ENCODE measurements at regions not wholly inside any gene's neighbourhood (a gene's known extent, or its start where the extent isn't known, plus 50 kb on each side); places are given as distances from the start of the nearest gene placed in this dataset.

DNA sequence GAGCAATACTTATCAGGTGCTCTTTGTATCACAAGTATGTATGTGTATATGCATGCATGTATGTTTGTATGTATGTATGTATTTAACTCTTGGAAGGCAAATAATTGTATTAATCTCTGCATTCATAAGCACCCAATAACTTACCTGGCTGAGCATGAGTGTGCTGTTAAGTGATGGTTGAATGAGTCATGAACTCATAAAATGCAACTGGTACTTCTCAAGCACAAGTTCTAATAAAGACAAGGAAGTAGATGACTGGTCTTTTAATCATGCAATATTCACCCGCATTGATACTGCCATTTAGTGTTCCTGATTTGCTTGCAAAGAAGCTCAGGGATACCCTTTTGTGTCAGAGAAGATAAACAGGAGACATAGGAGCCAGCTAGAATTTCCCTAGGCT is 204.9 kb upstream of the TRPM3 start (continued):
- TF ChIP-seq, protein P1, sequence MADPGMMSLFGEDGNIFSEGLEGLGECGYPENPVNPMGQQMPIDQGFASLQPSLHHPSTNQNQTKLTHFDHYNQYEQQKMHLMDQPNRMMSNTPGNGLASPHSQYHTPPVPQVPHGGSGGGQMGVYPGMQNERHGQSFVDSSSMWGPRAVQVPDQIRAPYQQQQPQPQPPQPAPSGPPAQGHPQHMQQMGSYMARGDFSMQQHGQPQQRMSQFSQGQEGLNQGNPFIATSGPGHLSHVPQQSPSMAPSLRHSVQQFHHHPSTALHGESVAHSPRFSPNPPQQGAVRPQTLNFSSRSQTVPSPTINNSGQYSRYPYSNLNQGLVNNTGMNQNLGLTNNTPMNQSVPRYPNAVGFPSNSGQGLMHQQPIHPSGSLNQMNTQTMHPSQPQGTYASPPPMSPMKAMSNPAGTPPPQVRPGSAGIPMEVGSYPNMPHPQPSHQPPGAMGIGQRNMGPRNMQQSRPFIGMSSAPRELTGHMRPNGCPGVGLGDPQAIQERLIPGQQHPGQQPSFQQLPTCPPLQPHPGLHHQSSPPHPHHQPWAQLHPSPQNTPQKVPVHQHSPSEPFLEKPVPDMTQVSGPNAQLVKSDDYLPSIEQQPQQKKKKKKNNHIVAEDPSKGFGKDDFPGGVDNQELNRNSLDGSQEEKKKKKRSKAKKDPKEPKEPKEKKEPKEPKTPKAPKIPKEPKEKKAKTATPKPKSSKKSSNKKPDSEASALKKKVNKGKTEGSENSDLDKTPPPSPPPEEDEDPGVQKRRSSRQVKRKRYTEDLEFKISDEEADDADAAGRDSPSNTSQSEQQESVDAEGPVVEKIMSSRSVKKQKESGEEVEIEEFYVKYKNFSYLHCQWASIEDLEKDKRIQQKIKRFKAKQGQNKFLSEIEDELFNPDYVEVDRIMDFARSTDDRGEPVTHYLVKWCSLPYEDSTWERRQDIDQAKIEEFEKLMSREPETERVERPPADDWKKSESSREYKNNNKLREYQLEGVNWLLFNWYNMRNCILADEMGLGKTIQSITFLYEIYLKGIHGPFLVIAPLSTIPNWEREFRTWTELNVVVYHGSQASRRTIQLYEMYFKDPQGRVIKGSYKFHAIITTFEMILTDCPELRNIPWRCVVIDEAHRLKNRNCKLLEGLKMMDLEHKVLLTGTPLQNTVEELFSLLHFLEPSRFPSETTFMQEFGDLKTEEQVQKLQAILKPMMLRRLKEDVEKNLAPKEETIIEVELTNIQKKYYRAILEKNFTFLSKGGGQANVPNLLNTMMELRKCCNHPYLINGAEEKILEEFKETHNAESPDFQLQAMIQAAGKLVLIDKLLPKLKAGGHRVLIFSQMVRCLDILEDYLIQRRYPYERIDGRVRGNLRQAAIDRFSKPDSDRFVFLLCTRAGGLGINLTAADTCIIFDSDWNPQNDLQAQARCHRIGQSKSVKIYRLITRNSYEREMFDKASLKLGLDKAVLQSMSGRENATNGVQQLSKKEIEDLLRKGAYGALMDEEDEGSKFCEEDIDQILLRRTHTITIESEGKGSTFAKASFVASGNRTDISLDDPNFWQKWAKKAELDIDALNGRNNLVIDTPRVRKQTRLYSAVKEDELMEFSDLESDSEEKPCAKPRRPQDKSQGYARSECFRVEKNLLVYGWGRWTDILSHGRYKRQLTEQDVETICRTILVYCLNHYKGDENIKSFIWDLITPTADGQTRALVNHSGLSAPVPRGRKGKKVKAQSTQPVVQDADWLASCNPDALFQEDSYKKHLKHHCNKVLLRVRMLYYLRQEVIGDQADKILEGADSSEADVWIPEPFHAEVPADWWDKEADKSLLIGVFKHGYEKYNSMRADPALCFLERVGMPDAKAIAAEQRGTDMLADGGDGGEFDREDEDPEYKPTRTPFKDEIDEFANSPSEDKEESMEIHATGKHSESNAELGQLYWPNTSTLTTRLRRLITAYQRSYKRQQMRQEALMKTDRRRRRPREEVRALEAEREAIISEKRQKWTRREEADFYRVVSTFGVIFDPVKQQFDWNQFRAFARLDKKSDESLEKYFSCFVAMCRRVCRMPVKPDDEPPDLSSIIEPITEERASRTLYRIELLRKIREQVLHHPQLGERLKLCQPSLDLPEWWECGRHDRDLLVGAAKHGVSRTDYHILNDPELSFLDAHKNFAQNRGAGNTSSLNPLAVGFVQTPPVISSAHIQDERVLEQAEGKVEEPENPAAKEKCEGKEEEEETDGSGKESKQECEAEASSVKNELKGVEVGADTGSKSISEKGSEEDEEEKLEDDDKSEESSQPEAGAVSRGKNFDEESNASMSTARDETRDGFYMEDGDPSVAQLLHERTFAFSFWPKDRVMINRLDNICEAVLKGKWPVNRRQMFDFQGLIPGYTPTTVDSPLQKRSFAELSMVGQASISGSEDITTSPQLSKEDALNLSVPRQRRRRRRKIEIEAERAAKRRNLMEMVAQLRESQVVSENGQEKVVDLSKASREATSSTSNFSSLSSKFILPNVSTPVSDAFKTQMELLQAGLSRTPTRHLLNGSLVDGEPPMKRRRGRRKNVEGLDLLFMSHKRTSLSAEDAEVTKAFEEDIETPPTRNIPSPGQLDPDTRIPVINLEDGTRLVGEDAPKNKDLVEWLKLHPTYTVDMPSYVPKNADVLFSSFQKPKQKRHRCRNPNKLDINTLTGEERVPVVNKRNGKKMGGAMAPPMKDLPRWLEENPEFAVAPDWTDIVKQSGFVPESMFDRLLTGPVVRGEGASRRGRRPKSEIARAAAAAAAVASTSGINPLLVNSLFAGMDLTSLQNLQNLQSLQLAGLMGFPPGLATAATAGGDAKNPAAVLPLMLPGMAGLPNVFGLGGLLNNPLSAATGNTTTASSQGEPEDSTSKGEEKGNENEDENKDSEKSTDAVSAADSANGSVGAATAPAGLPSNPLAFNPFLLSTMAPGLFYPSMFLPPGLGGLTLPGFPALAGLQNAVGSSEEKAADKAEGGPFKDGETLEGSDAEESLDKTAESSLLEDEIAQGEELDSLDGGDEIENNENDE (IDR thresholded peaks at IDR 0.05; ENCODE audit: insufficient replicate concordance, low read length): no peak
- TF ChIP-seq, protein P2, sequence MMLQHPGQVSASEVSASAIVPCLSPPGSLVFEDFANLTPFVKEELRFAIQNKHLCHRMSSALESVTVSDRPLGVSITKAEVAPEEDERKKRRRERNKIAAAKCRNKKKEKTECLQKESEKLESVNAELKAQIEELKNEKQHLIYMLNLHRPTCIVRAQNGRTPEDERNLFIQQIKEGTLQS (IDR thresholded peaks at IDR 0.05; ENCODE audit: insufficient read depth, low read depth, low read length): no peak
- TF ChIP-seq TAF1 (IDR thresholded peaks at IDR 0.05; ENCODE audit: low read depth, low read length): no peak
- TF ChIP-seq POU5F1 (IDR thresholded peaks at IDR 0.05; ENCODE audit: low read depth, low read length): no peak
